A549 (cell line): ENCODE measurements at regions not wholly inside any gene's neighbourhood (a gene's known extent, or its start where the extent isn't known, plus 50 kb on each side); places are given as distances from the start of the nearest gene placed in this dataset.
"Not testable (repeated sequence)": the region's sequence is repeated elsewhere in the genome, so short reads cannot be mapped to it uniquely, and the experiment has no call there.

Experiments used
- CEBPB ChIP-seq, 2 experiments: fragments of >200 bp in 1 of 2; sonication (Bioruptor Twin) in 1 of 2; formaldehyde crosslinking in 1 of 2; IDR thresholded peaks; 2 replicates each; pipeline ENCODE4 v1.6.1; 2012 to 2016
- CTCF ChIP-seq: fragments of >200 bp; sonication (Bioruptor Twin); formaldehyde crosslinking; IDR thresholded peaks from 3 replicates; pipeline ENCODE4 v1.5.1; 2016
- ESRRA ChIP-seq: fragments of 150-350 bp; IDR thresholded peaks from 2 replicates; pipeline ENCODE4 v1.6.1; 2014; ENCODE audit warnings: mild to moderate bottlenecking, low read length, borderline replicate concordance
- MAX ChIP-seq: IDR thresholded peaks from 2 replicates; pipeline ENCODE4 v1.6.1; 2012
- MAZ ChIP-seq: fragments of 150-350 bp; IDR thresholded peaks from 2 replicates; pipeline ENCODE4 v1.6.1; 2014; ENCODE audit warnings: antibody characterized with exemption, low read depth, low read length, borderline replicate concordance
- MYC ChIP-seq: IDR thresholded peaks from 2 replicates; pipeline ENCODE4 v1.6.1; 2012; ENCODE audit warnings: mild to moderate bottlenecking, inconsistent platforms, low read length, improper control_type of control experiment, borderline replicate concordance
- POLR2A ChIP-seq: IDR thresholded peaks from 2 replicates; pipeline ENCODE4 v1.6.1; 2012; ENCODE audit warnings: mild to moderate bottlenecking, low read length
- RAD21 ChIP-seq, 2 experiments: fragments of >200 bp in 1 of 2; sonication (Bioruptor Twin) in 1 of 2; formaldehyde crosslinking in 1 of 2; IDR thresholded peaks in 1 of 2; conservative IDR thresholded peaks in 1 of 2; 2 replicates in 1 of 2; 3 replicates in 1 of 2; pipeline ENCODE4 v1.6.1; 2012 to 2018; ENCODE audit warnings: inconsistent platforms in 1 of 2
- ZSCAN20 ChIP-seq: fragments of 250-450 bp; sonication (Bioruptor Pico); IDR thresholded peaks from 2 replicates; pipeline ENCODE4 v1.8.0; 2022; ENCODE audit warnings: mild to moderate bottlenecking, moderate library complexity

GRCh38 chr6:85212794-85213193, 237.1 kb upstream of the NT5E start:
- TF ChIP-seq MYC; CTCF; MAX; POLR2A; ZSCAN20 (CRISPR knock-in tag); ESRRA; MAZ; CEBPB (IDR thresholded peaks at IDR 0.05); RAD21 (conservative IDR thresholded peaks at IDR 0.05 in 1 of 2, IDR thresholded peaks at IDR 0.05 in 1 of 2): not testable (repeated sequence)
